ENCODE measurements at regions not wholly inside any gene's neighbourhood (a gene's known extent, or its start where the extent isn't known, plus 50 kb on each side); places are given as distances from the start of the nearest gene placed in this dataset.
"Not testable (repeated sequence)": the region's sequence is repeated elsewhere in the genome, so short reads cannot be mapped to it uniquely, and the experiment has no call there.

DNA sequence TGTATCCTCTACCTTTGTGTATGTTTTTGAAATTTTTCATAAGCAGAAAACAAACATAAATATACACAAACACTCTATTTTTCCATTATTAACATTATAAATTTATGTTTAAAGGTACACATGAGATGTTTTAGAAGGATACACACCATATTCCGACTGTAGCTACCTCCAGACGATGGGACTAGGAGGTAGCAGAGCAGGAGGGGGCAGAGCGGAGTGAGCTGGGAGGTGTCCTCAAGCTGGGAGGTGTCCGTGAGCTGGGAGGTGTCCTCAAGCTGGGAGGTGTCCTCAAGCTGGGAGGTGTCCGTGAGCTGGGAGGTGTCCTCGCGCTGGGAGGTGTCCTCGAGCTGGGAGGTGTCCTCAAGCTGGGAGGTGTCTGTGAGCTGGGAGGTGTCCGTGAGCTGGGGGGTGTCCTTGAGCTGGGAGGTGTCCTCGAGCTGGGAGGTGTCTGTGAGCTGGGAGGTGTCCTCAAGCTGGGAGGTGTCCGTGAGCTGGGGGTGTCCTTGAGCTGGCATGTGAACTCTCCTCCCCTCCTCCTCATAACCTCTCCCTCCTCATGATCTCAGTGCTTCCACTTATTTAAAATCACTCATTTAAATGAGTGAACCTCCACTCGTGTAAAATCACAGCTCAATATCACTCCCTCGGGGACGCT lies 346.9 kb upstream of the SFSWAP start:
- Histone ChIP-seq H3K36me3 (no peaks in the 10 kb centered on the region), H3K9me3 (no peaks in the 10 kb centered on the region), H3K27ac (peak overlapping the region in 1 of 2 donors; percentile 7), H3K4me1 (no peaks in the 10 kb centered on the region), H3K27me3 (no peaks in the 10 kb centered on the region), H3K4me3 (no peak overlapping the region)
- DNase-seq = no peak
- TF ChIP-seq CTCF (IDR thresholded peaks at IDR 0.05) (no peak), POLR2A (IDR thresholded peaks at IDR 0.05) (no peak)
- intact Hi-C loops (cut with DNase I; ENCODE audit: low total_unique reads) = no loop called here

GRCh38 chr12:131364903-131365820 lies 345.7 kb upstream of the SFSWAP start:
- intact Hi-C loops (cut with DNase I; ENCODE audit: low total_unique reads) = no loop called here
- Histone ChIP-seq H3K36me3 (no peaks in the 10 kb centered on the region), H3K9me3 (no peaks in the 10 kb centered on the region), H3K4me3 (no peak overlapping the region), H3K4me1 (no peaks in the 10 kb centered on the region), H3K27me3 (no peaks in the 10 kb centered on the region), H3K27ac (peak overlapping the region; percentile 65 to 83)
- DNase-seq = peak in 1 of 2 donors; percentile 63
- no peak for TF ChIP-seq CTCF (IDR thresholded peaks at IDR 0.05)

DNA sequence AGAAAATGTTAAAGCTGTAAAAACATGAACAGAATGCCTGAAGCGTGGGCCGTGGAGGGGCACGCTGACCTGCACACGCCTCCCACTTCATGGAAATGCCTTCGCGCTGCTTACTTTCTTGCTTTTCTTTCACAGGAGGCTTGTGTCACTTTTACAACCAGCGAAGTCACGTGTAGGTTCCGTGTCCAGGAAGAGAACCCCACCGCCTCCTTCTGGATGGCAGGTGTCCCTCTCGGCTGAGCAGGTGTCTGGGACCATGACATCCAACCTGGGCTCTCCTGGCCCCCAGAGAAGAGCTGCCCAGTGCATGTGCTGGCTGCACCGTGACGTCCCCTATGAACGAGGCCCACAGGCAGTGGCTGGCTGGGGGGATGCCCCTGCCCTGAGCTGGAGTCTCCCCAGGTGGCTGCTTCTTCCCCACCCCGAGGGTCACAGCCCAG lies 345.0 kb upstream of the SFSWAP start:
- Histone ChIP-seq H3K27me3 (no peaks in the 10 kb centered on the region), H3K4me1 (no peaks in the 10 kb centered on the region), H3K4me3 (no peak overlapping the region), H3K36me3 (no peaks in the 10 kb centered on the region), H3K27ac (peak overlapping the region; percentile 65 to 83), H3K9me3 (no peaks in the 10 kb centered on the region)
- no peak for TF ChIP-seq POLR2A (IDR thresholded peaks at IDR 0.05)
- peak; percentile 18 to 34 (median 30) for TF ChIP-seq CTCF (IDR thresholded peaks at IDR 0.05)
- peak; percentile 80 to 87 for DNase-seq
- intact Hi-C loops (cut with DNase I; ENCODE audit: low total_unique reads) = no loop called here

- TF ChIP-seq CTCF (IDR thresholded peaks at IDR 0.05) (no peak), POLR2A (IDR thresholded peaks at IDR 0.05) (no peak)
- DNase-seq = peak; percentile 32 to 54
- Histone ChIP-seq H3K36me3 (no peaks in the 10 kb centered on the region), H3K9me3 (no peaks in the 10 kb centered on the region), H3K4me3 (no peak overlapping the region), H3K4me1 (no peaks in the 10 kb centered on the region), H3K27me3 (no peaks in the 10 kb centered on the region), H3K27ac (peak overlapping the region; percentile 65 to 83)
- intact Hi-C loops (cut with DNase I; ENCODE audit: low total_unique reads) = no loop called here
These were observed 344.5 kb upstream of the SFSWAP start for GRCh38 chr12:131366261-131366871.

DNA sequence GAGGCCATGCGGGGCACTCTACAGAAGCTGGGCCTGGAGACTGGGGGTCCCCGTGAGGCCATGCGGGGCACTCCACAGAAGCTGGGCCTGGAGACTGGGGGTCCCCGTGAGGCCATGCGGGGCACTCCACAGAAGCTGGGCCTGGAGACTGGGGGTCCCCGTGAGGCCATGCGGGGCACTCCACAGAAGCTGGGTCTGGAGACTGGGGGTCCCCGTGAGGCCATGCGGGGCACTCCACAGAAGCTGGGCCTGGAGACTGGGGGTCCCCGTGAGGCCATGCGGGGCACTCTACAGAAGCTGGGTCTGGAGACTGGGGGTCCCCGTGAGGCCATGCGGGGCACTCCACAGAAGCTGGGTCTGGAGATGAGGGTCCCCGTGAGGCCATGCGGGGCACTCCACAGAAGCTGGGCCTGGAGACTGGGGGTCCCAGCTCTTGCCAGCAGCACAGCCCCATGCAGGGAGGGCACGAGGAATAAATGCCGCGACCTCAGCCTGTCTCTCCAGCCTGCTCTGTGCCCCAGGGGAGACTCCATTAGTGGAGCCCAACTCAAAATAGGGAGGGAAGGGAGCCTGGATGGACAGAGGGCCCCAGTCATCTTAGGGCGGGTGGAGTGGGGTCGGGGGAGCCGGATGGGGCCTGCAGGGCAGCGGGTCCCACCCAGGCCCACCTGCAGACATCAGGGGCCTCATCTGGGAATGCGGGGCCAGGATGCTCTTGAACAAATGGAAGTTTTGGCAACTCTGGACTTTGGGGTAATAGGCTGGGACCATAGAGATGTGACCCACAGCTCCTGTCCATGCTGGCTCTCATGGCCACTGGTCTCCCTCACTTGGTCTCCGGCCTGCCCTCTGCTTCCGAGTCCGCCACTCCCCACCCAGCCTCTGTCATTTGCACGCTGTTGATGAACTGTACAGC lies 343.6 kb upstream of the SFSWAP start:
- intact Hi-C loops (cut with DNase I; ENCODE audit: low total_unique reads); H3K9me3 ChIP-seq; H3K27me3 ChIP-seq; H3K36me3 ChIP-seq; H3K4me3 ChIP-seq; H3K4me1 ChIP-seq: not testable (repeated sequence)
- peak; percentile 13 for DNase-seq
- H3K27ac ChIP-seq = peak overlapping the region; percentile 62 to 65

Data from uterus (tissue), 3 donors.